ENCODE measurements at regions not wholly inside any gene's neighbourhood (a gene's known extent, or its start where the extent isn't known, plus 50 kb on each side); places are given as distances from the start of the nearest gene placed in this dataset.

DNA sequence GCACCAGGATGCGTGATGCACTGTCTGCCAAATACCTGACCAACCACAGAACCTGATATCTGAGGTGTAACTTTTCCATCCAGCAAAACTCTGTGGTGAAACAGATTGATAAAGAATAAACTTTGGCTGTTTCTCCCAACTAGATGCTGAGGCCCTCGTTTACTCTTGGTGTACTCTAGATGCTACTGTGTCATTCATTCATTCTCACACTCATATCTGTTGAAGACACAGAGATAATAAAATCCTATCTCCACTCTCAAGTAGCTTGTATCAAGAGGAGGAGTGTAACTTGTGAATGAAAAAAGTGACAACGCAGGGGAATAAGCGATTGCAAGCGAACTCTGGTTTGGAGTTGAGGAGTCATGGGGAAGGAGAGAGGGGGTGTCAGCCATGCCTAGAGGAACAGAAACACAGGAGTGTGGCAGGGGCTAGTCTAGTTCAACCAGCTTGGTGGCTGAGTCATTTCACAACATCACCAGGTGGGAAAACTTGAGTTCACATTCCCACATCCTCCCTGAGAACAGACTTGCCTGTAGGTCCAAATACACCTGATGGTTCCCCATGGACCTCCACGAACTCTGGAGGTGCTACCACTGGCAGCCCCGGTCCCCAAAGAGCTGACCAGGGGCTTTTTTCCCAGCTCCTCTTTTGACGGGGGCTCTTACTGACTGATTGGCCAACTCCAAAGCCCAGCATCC, 73.3 kb upstream of the SNRK start:
- TF ChIP-seq, protein P1, sequence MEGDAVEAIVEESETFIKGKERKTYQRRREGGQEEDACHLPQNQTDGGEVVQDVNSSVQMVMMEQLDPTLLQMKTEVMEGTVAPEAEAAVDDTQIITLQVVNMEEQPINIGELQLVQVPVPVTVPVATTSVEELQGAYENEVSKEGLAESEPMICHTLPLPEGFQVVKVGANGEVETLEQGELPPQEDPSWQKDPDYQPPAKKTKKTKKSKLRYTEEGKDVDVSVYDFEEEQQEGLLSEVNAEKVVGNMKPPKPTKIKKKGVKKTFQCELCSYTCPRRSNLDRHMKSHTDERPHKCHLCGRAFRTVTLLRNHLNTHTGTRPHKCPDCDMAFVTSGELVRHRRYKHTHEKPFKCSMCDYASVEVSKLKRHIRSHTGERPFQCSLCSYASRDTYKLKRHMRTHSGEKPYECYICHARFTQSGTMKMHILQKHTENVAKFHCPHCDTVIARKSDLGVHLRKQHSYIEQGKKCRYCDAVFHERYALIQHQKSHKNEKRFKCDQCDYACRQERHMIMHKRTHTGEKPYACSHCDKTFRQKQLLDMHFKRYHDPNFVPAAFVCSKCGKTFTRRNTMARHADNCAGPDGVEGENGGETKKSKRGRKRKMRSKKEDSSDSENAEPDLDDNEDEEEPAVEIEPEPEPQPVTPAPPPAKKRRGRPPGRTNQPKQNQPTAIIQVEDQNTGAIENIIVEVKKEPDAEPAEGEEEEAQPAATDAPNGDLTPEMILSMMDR (conservative IDR thresholded peaks at IDR 0.05 in 1 of 2, IDR thresholded peaks at IDR 0.05 in 1 of 2; ENCODE audit: extremely low read depth in 1 of 2, insufficient read depth in 1 of 2, low read depth in 1 of 2, low read length in 2 of 2): no peak
- TF ChIP-seq EZH2 (IDR thresholded peaks at IDR 0.05; ENCODE audit: borderline replicate concordance, low read length): no peak

All from mammary epithelial cell (primary cell).